GM12892 (cell line): ENCODE measurements at regions not wholly inside any gene's neighbourhood (a gene's known extent, or its start where the extent isn't known, plus 50 kb on each side); places are given as distances from the start of the nearest gene placed in this dataset.
"Not testable (repeated sequence)": the region's sequence is repeated elsewhere in the genome, so short reads cannot be mapped to it uniquely, and the experiment has no call there.

ENCODE experiments used
- POLR2A ChIP-seq: IDR thresholded peaks from 2 replicates; pipeline ENCODE4 v1.6.1; 2011; ENCODE audit warnings: low read depth, low read length, control low read depth
- POLR2AphosphoS5 ChIP-seq: IDR thresholded peaks from 2 replicates; pipeline ENCODE4 v1.6.1; 2011; ENCODE audit warnings: low read depth, low read length, control low read depth
- TAF1 ChIP-seq: IDR thresholded peaks from 2 replicates; pipeline ENCODE4 v1.6.1; 2011; ENCODE audit warnings: low read depth, mild to moderate bottlenecking, control low read depth, low read length, borderline replicate concordance

DNA sequence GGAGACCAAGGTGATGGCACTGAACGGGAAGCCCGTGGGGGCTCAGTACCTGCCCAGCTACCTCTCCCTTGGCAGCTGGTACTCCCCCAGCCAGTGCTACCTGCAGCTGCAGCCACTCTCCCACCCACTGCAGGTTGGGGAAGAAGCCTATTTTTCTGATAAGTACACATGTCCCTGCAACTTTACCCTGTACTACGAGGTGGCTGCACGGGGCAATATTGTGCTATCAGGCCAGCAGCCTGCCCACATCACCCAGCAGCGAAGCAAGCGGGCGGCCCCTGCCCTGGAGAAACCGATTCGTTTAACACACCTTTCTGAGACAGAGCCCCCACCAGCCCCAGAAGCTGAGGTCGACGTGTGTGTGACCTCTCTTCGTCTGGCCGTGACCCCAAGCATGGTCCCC, 1246.2 kb upstream of the PHF14 start:
- TF ChIP-seq POLR2A, POLR2AphosphoS5, TAF1: not testable (repeated sequence)
